B cell (primary cell): ENCODE measurements at regions not wholly inside any gene's neighbourhood (a gene's known extent, or its start where the extent isn't known, plus 50 kb on each side); places are given as distances from the start of the nearest gene placed in this dataset.

Experiments used
- ATAC-seq: fragments of 200-7000 bp; cut with Tn5 transposase; one replicate; pipeline ENCODE4 v1.10.0; 2021; ENCODE audit warnings: low read depth, mild to moderate bottlenecking, moderate number of reproducible peaks, moderate library complexity
- CTCF ChIA-PET: fragments of 350-600 bp; sonication (Branson Sonifier 250); formaldehyde crosslinking; loops from one replicate; lab custom pipeline; 2021; ENCODE audit warnings: antibody characterized with exemption, inconsistent platforms; lab: Charles Lee
- POLR2A ChIA-PET: fragments of 350-600 bp; sonication (Branson Sonifier 250); formaldehyde crosslinking; loops from one replicate; lab custom pipeline; 2021; ENCODE audit warnings: antibody characterized with exemption; lab: Charles Lee
- DNase-seq: peaks from one replicate; pipeline ENCODE4 v3.0.0; 2013
- H2AFZ ChIP-seq: 2 replicates; pipeline ENCODE4 v1.6.1; 2012; ENCODE audit warnings: mild to moderate bottlenecking, low read depth, low read length; ENCODE audit not compliant: insufficient read depth, poor library complexity, severe bottlenecking
- H3K27ac ChIP-seq, 2 donors: 1 replicate in 1 of 2; 2 replicates in 1 of 2; pipeline ENCODE4 v1.5.1; 2012 to 2013; ENCODE audit warnings: low read length in 2 of 2, mild to moderate bottlenecking in 2 of 2, moderate library complexity in 1 of 2
- H3K27me3 ChIP-seq, 4 experiments: fragments of 200-600 bp in 1 of 4; sonication (generic) in 1 of 4; replicated peaks in 1 of 4; 1 replicate in 2 of 4; 2 replicates in 2 of 4; pipeline versions ENCODE4 v1.6.1 to v1.7.0; 2013 to 2016; ENCODE audit warnings: low read length in 3 of 4, mild to moderate bottlenecking in 2 of 4, mixed read lengths in 1 of 4, moderate library complexity in 1 of 4; ENCODE audit not compliant: insufficient read depth in 4 of 4, control insufficient read depth in 3 of 4; ENCODE audit errors: control extremely low read depth in 1 of 4
- H3K36me3 ChIP-seq, 2 experiments: replicated peaks in 1 of 2; 1 replicate in 1 of 2; 2 replicates in 1 of 2; pipeline versions ENCODE4 v1.6.1 to v1.7.1; 2013; ENCODE audit warnings: low read length in 1 of 2; ENCODE audit not compliant: insufficient read depth in 2 of 2, control insufficient read depth in 1 of 2; ENCODE audit errors: control extremely low read depth in 1 of 2, extremely low read depth in 1 of 2
- H3K4me1 ChIP-seq, 2 donors: fragments of 200-600 bp in 1 of 2; sonication (generic) in 1 of 2; 1 replicate in 1 of 2; 2 replicates in 1 of 2; pipeline versions ENCODE4 v1.5.1 to v1.6.1; 2013 to 2017; ENCODE audit warnings: low read length in 2 of 2; ENCODE audit not compliant: control insufficient read depth in 2 of 2, insufficient read depth in 2 of 2
- H3K4me2 ChIP-seq: replicated peaks from 2 replicates; pipeline ENCODE3; 2012; ENCODE audit warnings: mild to moderate bottlenecking, low read depth, low read length; ENCODE audit not compliant: poor library complexity, severe bottlenecking
- H3K4me3 ChIP-seq, 5 experiments: fragments of 200-600 bp in 1 of 5; sonication (generic) in 1 of 5; 1 replicate in 3 of 5; 2 replicates in 2 of 5; pipeline versions ENCODE4 v1.5.1 to v1.7.0; 2011 to 2016; ENCODE audit warnings: low read length in 4 of 5, mild to moderate bottlenecking in 4 of 5, low read depth in 2 of 5, control low read depth in 1 of 5, moderate library complexity in 1 of 5; ENCODE audit not compliant: insufficient read depth in 1 of 5; ENCODE audit errors: control extremely low read depth in 1 of 5, extremely low read depth in 1 of 5
- H3K79me2 ChIP-seq: fragments of 200-600 bp; sonication (generic); one replicate; pipeline ENCODE4 v1.6.0; 2016; ENCODE audit warnings: low read length; ENCODE audit not compliant: control insufficient read depth, insufficient read depth
- H3K9ac ChIP-seq: fragments of 200-600 bp; sonication (generic); 2 replicates; pipeline ENCODE4 v1.6.1; 2017; ENCODE audit warnings: mild to moderate bottlenecking, low read length, moderate library complexity
- H3K9me3 ChIP-seq, 3 donors: one replicate each; pipeline versions ENCODE4 v1.6.1 to v1.7.1; 2013; ENCODE audit warnings: low read length in 2 of 3; ENCODE audit not compliant: control insufficient read depth in 2 of 3, insufficient read depth in 1 of 3; ENCODE audit errors: control extremely low read depth in 1 of 3
- H4K20me1 ChIP-seq: 2 replicates; pipeline ENCODE4 v1.6.0; 2012; ENCODE audit warnings: mild to moderate bottlenecking, low read length; ENCODE audit not compliant: insufficient read depth, control insufficient read depth, poor library complexity, severe bottlenecking
- H3K27ac Mint-ChIP-seq: one replicate; pipeline ENCODE4 v1.8.0; 2021; ENCODE audit warnings: mixed read lengths
- H3K27me3 Mint-ChIP-seq: one replicate; pipeline ENCODE4 v1.8.0; 2021; ENCODE audit warnings: mixed read lengths
- H3K4me1 Mint-ChIP-seq: one replicate; pipeline ENCODE4 v1.8.0; 2021; ENCODE audit warnings: mixed read lengths
- H3K4me3 Mint-ChIP-seq: one replicate; pipeline ENCODE4 v1.8.0; 2021; ENCODE audit warnings: mixed read lengths
- H3K9me3 Mint-ChIP-seq: one replicate; pipeline ENCODE4 v1.8.0; 2022; ENCODE audit warnings: mixed read lengths; ENCODE audit not compliant: insufficient read depth
- EZH2 ChIP-seq: IDR thresholded peaks from 2 replicates; pipeline ENCODE4 v1.6.1; 2012; ENCODE audit warnings: borderline replicate concordance, low read depth, mild to moderate bottlenecking, moderate library complexity, low read length; ENCODE audit not compliant: insufficient read depth, poor library complexity, severe bottlenecking
- WGBS: methylation state at CpG from one replicate; pipeline ENCODE4 v1.1.5; 2013; ENCODE audit warnings: missing lambda C conversion rate; ENCODE audit not compliant: insufficient coverage; 5-methylcytosine and 5-hydroxymethylcytosine counted together
- intact Hi-C: fragments of 100-400 bp; cut with micrococcal nuclease; formaldehyde crosslinking; loops from one replicate; pipeline ENCODE4 v1.10.0; 2022
- TF ChIP-seq, protein P1 (sequence below): fragments of 200-600 bp; IDR thresholded peaks from one replicate; pipeline ENCODE4 v1.8.0; 2022; ENCODE audit warnings: antibody characterized with exemption, mild to moderate bottlenecking

DNA sequence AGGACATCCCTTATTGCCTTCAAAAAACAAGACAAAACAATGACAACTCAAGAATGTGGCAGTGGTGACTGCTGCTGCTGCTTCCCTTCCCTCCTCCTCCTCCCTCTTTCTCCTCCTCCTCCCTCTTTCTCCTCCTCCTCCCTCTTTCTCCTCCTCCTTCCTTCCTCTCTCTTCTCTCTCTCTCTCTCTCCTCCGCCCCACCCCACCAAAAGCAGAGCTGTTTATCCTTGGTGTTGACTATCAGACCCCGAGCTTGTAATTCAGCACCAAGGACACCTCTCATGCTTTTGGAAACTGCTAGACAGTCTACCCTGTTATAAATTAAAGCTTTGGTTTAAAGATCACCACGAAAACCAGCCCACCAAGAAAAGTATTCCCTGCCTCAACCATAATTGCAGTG is 72.4 kb upstream of the IFNAR2 start:
- intact Hi-C loops = no loop called here
- no peak overlapping the region for H3K4me3 Mint-ChIP-seq
- ChIA-PET CTCF (no interaction called here), POLR2A (no interaction called here)
- TF ChIP-seq, protein P1, sequence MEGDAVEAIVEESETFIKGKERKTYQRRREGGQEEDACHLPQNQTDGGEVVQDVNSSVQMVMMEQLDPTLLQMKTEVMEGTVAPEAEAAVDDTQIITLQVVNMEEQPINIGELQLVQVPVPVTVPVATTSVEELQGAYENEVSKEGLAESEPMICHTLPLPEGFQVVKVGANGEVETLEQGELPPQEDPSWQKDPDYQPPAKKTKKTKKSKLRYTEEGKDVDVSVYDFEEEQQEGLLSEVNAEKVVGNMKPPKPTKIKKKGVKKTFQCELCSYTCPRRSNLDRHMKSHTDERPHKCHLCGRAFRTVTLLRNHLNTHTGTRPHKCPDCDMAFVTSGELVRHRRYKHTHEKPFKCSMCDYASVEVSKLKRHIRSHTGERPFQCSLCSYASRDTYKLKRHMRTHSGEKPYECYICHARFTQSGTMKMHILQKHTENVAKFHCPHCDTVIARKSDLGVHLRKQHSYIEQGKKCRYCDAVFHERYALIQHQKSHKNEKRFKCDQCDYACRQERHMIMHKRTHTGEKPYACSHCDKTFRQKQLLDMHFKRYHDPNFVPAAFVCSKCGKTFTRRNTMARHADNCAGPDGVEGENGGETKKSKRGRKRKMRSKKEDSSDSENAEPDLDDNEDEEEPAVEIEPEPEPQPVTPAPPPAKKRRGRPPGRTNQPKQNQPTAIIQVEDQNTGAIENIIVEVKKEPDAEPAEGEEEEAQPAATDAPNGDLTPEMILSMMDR = no peak
- TF ChIP-seq EZH2 = no peak
- no peak overlapping the region for H3K4me2 ChIP-seq
- H3K9me3 Mint-ChIP-seq = peaks cover 3% of the 10 kb centered on the region
- H2AFZ ChIP-seq = no peak overlapping the region
- H4K20me1 ChIP-seq = no peaks in the 10 kb centered on the region
- H3K4me1 Mint-ChIP-seq = peaks cover under 1% of the 10 kb centered on the region
- no peak overlapping the region for H3K27ac ChIP-seq
- peaks cover 51% of the 10 kb centered on the region for H3K27me3 Mint-ChIP-seq
- H3K27ac Mint-ChIP-seq = no peak overlapping the region
- no CpG with 5 or more reads among the region's 3 CpGs for WGBS
- peaks cover 0 to 30% (median 15%) of the 10 kb centered on the region in 4 experiments for H3K27me3 ChIP-seq
- H3K9ac ChIP-seq = no peak overlapping the region
- no peaks in the 10 kb centered on the region for H3K4me1 ChIP-seq
- H3K4me3 ChIP-seq = no peak overlapping the region
- DNase-seq (no peak), ATAC-seq (no peak)
- peaks cover 0 to 13% (median 8%) of the 10 kb centered on the region in 3 donors for H3K9me3 ChIP-seq
- H3K79me2 ChIP-seq = no peaks in the 10 kb centered on the region
- H3K36me3 ChIP-seq = no peaks in the 10 kb centered on the region

DNA sequence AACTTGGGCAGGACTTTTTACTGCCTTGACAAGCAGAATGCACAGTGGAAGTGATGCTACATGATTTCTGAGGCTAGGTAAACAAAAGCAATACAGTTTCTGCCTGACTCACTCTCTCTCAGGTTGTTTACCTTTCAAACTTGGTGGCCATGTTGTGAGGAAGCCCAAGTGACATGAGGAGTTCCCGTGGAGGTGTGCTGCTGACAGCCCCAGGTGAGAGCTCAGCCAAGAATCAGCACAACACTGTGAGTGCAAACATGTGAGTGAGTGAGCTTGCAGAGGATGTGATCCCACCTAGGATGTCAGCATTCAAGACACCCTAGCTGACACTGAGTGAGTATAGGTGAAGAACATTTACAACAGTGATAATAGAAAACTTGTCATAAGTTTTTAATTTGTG is 71.1 kb upstream of the IFNAR2 start:
- no peak overlapping the region for H3K9ac ChIP-seq
- ATAC-seq = no peak
- H2AFZ ChIP-seq = no peak overlapping the region
- peaks cover 41% of the 10 kb centered on the region for H3K27me3 Mint-ChIP-seq
- peaks cover 0 to 25% (median 15%) of the 10 kb centered on the region in 4 experiments for H3K27me3 ChIP-seq
- no peak overlapping the region for H3K27ac Mint-ChIP-seq
- TF ChIP-seq EZH2 = no peak
- TF ChIP-seq, protein P1 = no peak
- 89% methylated on average over 1 of the region's 1 CpG for WGBS
- no peak overlapping the region for H3K27ac ChIP-seq
- no peak overlapping the region for H3K4me3 ChIP-seq
- no peaks in the 10 kb centered on the region for H3K36me3 ChIP-seq
- H3K4me2 ChIP-seq = no peak overlapping the region
- H3K9me3 ChIP-seq = peaks cover 0 to 10% (median 8%) of the 10 kb centered on the region in 3 donors
- H3K4me1 ChIP-seq = no peaks in the 10 kb centered on the region
- no peak for DNase-seq
- no peaks in the 10 kb centered on the region for H3K4me1 Mint-ChIP-seq
- H3K79me2 ChIP-seq = no peaks in the 10 kb centered on the region
- no peak overlapping the region for H3K4me3 Mint-ChIP-seq
- intact Hi-C loops = no loop called here
- peaks cover 3% of the 10 kb centered on the region for H3K9me3 Mint-ChIP-seq
- no peaks in the 10 kb centered on the region for H4K20me1 ChIP-seq
- ChIA-PET POLR2A (no interaction called here), CTCF (interaction anchor here (0.8 kb wide), 1 partner anchor 701 kb away, joined by 3 read pairs; no protein-coding TSS in a partner anchor)
